D721Med (cell line): ENCODE measurements at regions not wholly inside any gene's neighbourhood (a gene's known extent, or its start where the extent isn't known, plus 50 kb on each side); places are given as distances from the start of the nearest gene placed in this dataset.

Experiments
- DNase-seq: peaks from one replicate; pipeline ENCODE4 v3.0.0; 2011; ENCODE audit warnings: low spot score; ENCODE audit not compliant: insufficient read length
- FAIRE-seq: peaks from 2 replicates; lab custom pipeline; 2011; peaks lifted over from hg19 to GRCh38; lab: Jason Lieb, UNC
- TF ChIP-seq, protein P1 (sequence below): IDR thresholded peaks from 2 replicates; pipeline ENCODE4 v1.5.1; 2012; ENCODE audit warnings: mild to moderate bottlenecking, control low read depth; ENCODE audit not compliant: insufficient read depth; ENCODE audit errors: missing control alignments

- DNase-seq (no peak), FAIRE-seq (no peak)
- TF ChIP-seq, protein P1, sequence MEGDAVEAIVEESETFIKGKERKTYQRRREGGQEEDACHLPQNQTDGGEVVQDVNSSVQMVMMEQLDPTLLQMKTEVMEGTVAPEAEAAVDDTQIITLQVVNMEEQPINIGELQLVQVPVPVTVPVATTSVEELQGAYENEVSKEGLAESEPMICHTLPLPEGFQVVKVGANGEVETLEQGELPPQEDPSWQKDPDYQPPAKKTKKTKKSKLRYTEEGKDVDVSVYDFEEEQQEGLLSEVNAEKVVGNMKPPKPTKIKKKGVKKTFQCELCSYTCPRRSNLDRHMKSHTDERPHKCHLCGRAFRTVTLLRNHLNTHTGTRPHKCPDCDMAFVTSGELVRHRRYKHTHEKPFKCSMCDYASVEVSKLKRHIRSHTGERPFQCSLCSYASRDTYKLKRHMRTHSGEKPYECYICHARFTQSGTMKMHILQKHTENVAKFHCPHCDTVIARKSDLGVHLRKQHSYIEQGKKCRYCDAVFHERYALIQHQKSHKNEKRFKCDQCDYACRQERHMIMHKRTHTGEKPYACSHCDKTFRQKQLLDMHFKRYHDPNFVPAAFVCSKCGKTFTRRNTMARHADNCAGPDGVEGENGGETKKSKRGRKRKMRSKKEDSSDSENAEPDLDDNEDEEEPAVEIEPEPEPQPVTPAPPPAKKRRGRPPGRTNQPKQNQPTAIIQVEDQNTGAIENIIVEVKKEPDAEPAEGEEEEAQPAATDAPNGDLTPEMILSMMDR = no peak
Observed at GRCh38 chr21:16945580-16945979, 567.3 kb upstream of the CXADR start.

- TF ChIP-seq, protein P1 = no peak
- no peak for FAIRE-seq
- no peak for DNase-seq
Observed at GRCh38 chr21:16956824-16957223, 556.0 kb upstream of the CXADR start.

GRCh38 chr21:16965424-16965823 is 547.4 kb upstream of the CXADR start:
- no peak for DNase-seq
- TF ChIP-seq, protein P1 = no peak
- FAIRE-seq = no peak

DNA sequence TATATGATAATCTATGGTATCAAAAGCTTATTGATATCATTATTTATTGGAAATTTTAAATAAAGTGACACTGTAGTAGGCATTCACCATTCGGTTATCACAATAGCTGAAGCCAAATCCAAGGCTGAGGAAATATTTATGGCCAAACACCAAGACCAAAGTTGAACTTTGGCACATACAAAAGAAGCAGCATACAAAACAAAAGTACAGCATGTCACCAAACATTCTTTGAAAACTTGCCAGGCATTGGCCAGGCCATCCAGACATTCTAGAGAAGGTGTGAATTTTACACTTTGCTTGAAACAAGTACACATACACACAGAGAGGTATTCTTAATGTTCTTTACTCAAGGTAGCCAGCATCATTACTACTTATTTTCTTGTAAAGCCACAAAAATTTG is 544.4 kb upstream of the CXADR start:
- FAIRE-seq (no peak), DNase-seq (no peak)
- TF ChIP-seq, protein P1 = no peak

DNA sequence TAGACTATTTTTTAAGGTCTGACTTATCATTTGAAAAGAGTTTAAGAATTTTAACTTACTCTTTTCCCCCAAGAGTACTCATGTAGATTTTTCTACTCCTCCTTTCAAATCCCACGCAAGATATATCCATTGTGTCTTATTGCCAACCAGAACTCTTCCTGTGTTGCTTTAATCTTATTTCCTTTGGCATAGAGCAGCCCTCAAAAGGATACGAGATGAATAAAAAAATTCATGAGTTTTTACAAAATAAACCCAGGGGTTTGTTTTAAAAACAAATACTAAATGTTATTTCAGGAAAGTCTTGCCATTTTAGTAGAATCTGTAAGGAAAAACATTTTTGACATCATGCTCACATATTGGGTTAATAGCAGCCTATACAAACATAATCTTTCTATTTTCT is 543.2 kb upstream of the CXADR start:
- no peak for FAIRE-seq
- TF ChIP-seq, protein P1 = no peak
- no peak for DNase-seq

- TF ChIP-seq, protein P1 = no peak
- DNase-seq (no peak), FAIRE-seq (no peak)
Observed at GRCh38 chr21:16974060-16974459, 538.8 kb upstream of the CXADR start.

- FAIRE-seq (no peak), DNase-seq (no peak)
- TF ChIP-seq, protein P1 = no peak
Observed at GRCh38 chr21:16976193-16976592, 536.6 kb upstream of the CXADR start.
